ENCODE measurements at regions not wholly inside any gene's neighbourhood (a gene's known extent, or its start where the extent isn't known, plus 50 kb on each side); places are given as distances from the start of the nearest gene placed in this dataset.

- no peak overlapping the region for H3K27ac ChIP-seq (ENCODE audit: insufficient read depth in 1 of 2, low read depth in 1 of 2, low read length in 2 of 2, poor library complexity in 1 of 2, severe bottlenecking in 2 of 2)
- H3K4me3 ChIP-seq (ENCODE audit: control insufficient read depth in 1 of 7, extremely low read depth in 1 of 7, insufficient read depth in 4 of 7, low read depth in 2 of 7, low read length in 6 of 7) = no peak overlapping the region
- no peaks in the 10 kb centered on the region for H3K36me3 ChIP-seq (ENCODE audit: control insufficient read depth in 4 of 4, insufficient read depth in 4 of 4, low read length in 3 of 4)
- peaks cover 0 to 10% (median 2%) of the 10 kb centered on the region in 5 experiments for H3K9me3 ChIP-seq (ENCODE audit: control extremely low read depth in 1 of 5, control insufficient read depth in 4 of 5, insufficient read depth in 2 of 5, low read depth in 1 of 5, low read length in 4 of 5)
- no peak for DNase-seq
- no peaks in the 10 kb centered on the region for H3K27me3 ChIP-seq (replicated peaks in 2 of 5; ENCODE audit: control insufficient read depth in 4 of 5, insufficient read depth in 5 of 5, low read length in 4 of 5)
- CTCF ChIA-PET = no interaction called here
- no CpG with 5 or more reads among the region's 3 CpGs for WGBS (ENCODE audit: insufficient coverage)
- H3K4me1 ChIP-seq (ENCODE audit: control extremely low read depth in 1 of 4, control insufficient read depth in 4 of 4, insufficient read depth in 4 of 4, low read length in 3 of 4) = peaks cover 0 to 12% (median 6%) of the 10 kb centered on the region in 4 experiments
- POLR2A ChIA-PET = no interaction called here
These were observed 458.7 kb downstream of the LPIN1 start for GRCh38 chr2:12205086-12205485.

- no CpG with 5 or more reads among the region's 1 CpG for WGBS (ENCODE audit: insufficient coverage)
- POLR2A ChIA-PET = no interaction called here
- no peak overlapping the region for H3K27ac ChIP-seq (ENCODE audit: insufficient read depth in 1 of 2, low read depth in 1 of 2, low read length in 2 of 2, poor library complexity in 1 of 2, severe bottlenecking in 2 of 2)
These were observed 461.1 kb downstream of the LPIN1 start for GRCh38 chr2:12207491-12207890.

GRCh38 chr2:12210016-12210933 is 463.8 kb downstream of the LPIN1 start:
- CTCF ChIA-PET = interaction anchor here (1.1 kb wide), 1 partner anchor 179 kb away, joined by 3 read pairs; no protein-coding TSS in a partner anchor

More at GRCh38 chr2:12207491-12207890, 461.1 kb downstream of the LPIN1 start:
- Histone ChIP-seq H3K36me3 (ENCODE audit: control insufficient read depth in 4 of 4, insufficient read depth in 4 of 4, low read length in 3 of 4) (no peaks in the 10 kb centered on the region), H3K9me3 (ENCODE audit: control extremely low read depth in 1 of 5, control insufficient read depth in 4 of 5, insufficient read depth in 2 of 5, low read depth in 1 of 5, low read length in 4 of 5) (peaks cover 0 to 10% (median 2%) of the 10 kb centered on the region in 5 experiments), H3K27me3 (replicated peaks in 2 of 5; ENCODE audit: control insufficient read depth in 4 of 5, insufficient read depth in 5 of 5, low read length in 4 of 5) (no peaks in the 10 kb centered on the region), H3K4me1 (ENCODE audit: control extremely low read depth in 1 of 4, control insufficient read depth in 4 of 4, insufficient read depth in 4 of 4, low read length in 3 of 4) (no peaks in the 10 kb centered on the region), H3K4me3 (ENCODE audit: control insufficient read depth in 1 of 7, extremely low read depth in 1 of 7, insufficient read depth in 4 of 7, low read depth in 2 of 7, low read length in 6 of 7) (no peak overlapping the region)
- CTCF ChIA-PET = no interaction called here
- DNase-seq = no peak

DNA sequence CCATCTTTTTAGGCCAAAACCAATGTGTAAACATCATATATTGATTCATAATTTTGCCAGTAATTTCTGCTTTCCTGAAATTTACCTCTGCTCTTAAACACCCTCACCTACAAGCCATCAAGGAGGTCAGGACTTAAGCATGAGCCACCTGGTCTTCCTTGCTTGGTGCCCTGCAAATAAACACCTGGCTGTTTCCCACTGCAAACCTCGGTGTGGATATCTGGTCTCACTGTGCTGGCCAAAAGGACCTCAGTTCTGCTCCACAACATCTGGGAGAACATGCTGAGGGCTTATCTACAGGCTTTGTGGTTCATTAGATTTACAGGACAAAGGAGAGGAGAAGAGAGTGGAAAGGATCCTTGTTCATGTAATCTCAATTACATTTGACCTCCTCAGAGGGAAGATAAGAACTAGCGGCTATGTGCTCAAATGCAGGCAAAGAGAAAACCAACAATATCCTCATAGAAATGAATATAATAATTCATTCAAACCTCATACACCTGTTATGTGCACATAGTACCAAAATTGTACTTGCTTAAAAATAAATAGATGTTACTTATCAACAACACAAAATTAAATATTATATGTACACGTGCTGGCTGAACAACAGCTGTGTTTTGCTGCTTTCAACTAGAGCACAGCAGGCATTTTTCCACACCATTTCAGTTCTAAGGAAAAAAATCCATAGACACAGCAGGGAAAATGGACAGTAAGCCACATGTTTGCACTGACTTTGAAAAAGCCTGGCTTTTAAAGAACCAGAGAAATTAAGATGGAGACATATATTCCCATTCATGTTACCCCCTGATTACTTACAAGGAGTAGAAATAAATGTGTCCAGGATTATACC is 465.1 kb downstream of the LPIN1 start:
- Histone ChIP-seq H3K27ac (ENCODE audit: insufficient read depth in 1 of 2, low read depth in 1 of 2, low read length in 2 of 2, poor library complexity in 1 of 2, severe bottlenecking in 2 of 2) (no peak overlapping the region), H3K4me3 (ENCODE audit: control insufficient read depth in 1 of 7, extremely low read depth in 1 of 7, insufficient read depth in 4 of 7, low read depth in 2 of 7, low read length in 6 of 7) (no peak overlapping the region), H3K36me3 (ENCODE audit: control insufficient read depth in 4 of 4, insufficient read depth in 4 of 4, low read length in 3 of 4) (no peaks in the 10 kb centered on the region), H3K9me3 (ENCODE audit: control extremely low read depth in 1 of 5, control insufficient read depth in 4 of 5, insufficient read depth in 2 of 5, low read depth in 1 of 5, low read length in 4 of 5) (no peaks in the 10 kb centered on the region), H3K27me3 (replicated peaks in 2 of 5; ENCODE audit: control insufficient read depth in 4 of 5, insufficient read depth in 5 of 5, low read length in 4 of 5) (no peaks in the 10 kb centered on the region), H3K4me1 (ENCODE audit: control extremely low read depth in 1 of 4, control insufficient read depth in 4 of 4, insufficient read depth in 4 of 4, low read length in 3 of 4) (no peaks in the 10 kb centered on the region)
- WGBS (ENCODE audit: insufficient coverage) = no CpG with 5 or more reads among the region's 3 CpGs
- ChIA-PET POLR2A (no interaction called here), CTCF (no interaction called here)
- DNase-seq = no peak

More at GRCh38 chr2:12210016-12210933, 463.8 kb downstream of the LPIN1 start:
- Histone ChIP-seq H3K27me3 (replicated peaks in 2 of 5; ENCODE audit: control insufficient read depth in 4 of 5, insufficient read depth in 5 of 5, low read length in 4 of 5) (no peaks in the 10 kb centered on the region), H3K27ac (ENCODE audit: insufficient read depth in 1 of 2, low read depth in 1 of 2, low read length in 2 of 2, poor library complexity in 1 of 2, severe bottlenecking in 2 of 2) (no peak overlapping the region), H3K36me3 (ENCODE audit: control insufficient read depth in 4 of 4, insufficient read depth in 4 of 4, low read length in 3 of 4) (no peaks in the 10 kb centered on the region), H3K4me3 (ENCODE audit: control insufficient read depth in 1 of 7, extremely low read depth in 1 of 7, insufficient read depth in 4 of 7, low read depth in 2 of 7, low read length in 6 of 7) (no peak overlapping the region), H3K9me3 (ENCODE audit: control extremely low read depth in 1 of 5, control insufficient read depth in 4 of 5, insufficient read depth in 2 of 5, low read depth in 1 of 5, low read length in 4 of 5) (peaks cover 0 to 3% (median 0%) of the 10 kb centered on the region in 5 experiments), H3K4me1 (ENCODE audit: control extremely low read depth in 1 of 4, control insufficient read depth in 4 of 4, insufficient read depth in 4 of 4, low read length in 3 of 4) (no peaks in the 10 kb centered on the region)
- DNase-seq = no peak
- POLR2A ChIA-PET = no interaction called here
- whole genome bisulfite sequencing (ENCODE audit: insufficient coverage) = 98% methylated on average over 16 of the region's 17 CpGs

- WGBS (ENCODE audit: insufficient coverage) = no CpG with 5 or more reads among the region's 6 CpGs
- H3K4me1 ChIP-seq (ENCODE audit: control extremely low read depth in 1 of 4, control insufficient read depth in 4 of 4, insufficient read depth in 4 of 4, low read length in 3 of 4) = no peaks in the 10 kb centered on the region
- ChIA-PET CTCF (no interaction called here), POLR2A (no interaction called here)
- no peaks in the 10 kb centered on the region for H3K27me3 ChIP-seq (replicated peaks in 2 of 5; ENCODE audit: control insufficient read depth in 4 of 5, insufficient read depth in 5 of 5, low read length in 4 of 5)
- no peak overlapping the region for H3K4me3 ChIP-seq (ENCODE audit: control insufficient read depth in 1 of 7, extremely low read depth in 1 of 7, insufficient read depth in 4 of 7, low read depth in 2 of 7, low read length in 6 of 7)
- no peaks in the 10 kb centered on the region for H3K9me3 ChIP-seq (ENCODE audit: control extremely low read depth in 1 of 5, control insufficient read depth in 4 of 5, insufficient read depth in 2 of 5, low read depth in 1 of 5, low read length in 4 of 5)
- no peaks in the 10 kb centered on the region for H3K36me3 ChIP-seq (ENCODE audit: control insufficient read depth in 4 of 4, insufficient read depth in 4 of 4, low read length in 3 of 4)
- H3K27ac ChIP-seq (ENCODE audit: insufficient read depth in 1 of 2, low read depth in 1 of 2, low read length in 2 of 2, poor library complexity in 1 of 2, severe bottlenecking in 2 of 2) = no peak overlapping the region
- DNase-seq = no peak
These were observed 466.6 kb downstream of the LPIN1 start for GRCh38 chr2:12212841-12213597.

DNA sequence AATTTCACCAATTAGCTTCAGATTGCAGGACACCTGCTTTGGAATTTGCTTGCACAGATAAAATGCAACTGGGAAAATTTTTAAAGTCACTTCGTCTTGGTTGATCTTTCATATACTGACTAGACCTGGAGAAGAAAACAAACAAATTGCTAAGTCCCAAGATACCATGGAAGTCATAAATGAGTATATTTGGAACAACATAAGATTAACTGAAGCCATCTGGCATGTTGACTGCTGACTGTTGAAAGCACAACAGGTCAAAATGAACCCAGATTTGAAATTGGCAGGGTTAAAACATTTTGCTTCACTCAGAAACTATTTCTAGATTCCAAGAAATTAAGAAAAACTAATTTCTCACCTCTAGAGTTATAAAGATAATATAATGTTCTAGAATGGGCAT is 470.7 kb downstream of the LPIN1 start:
- H3K27me3 ChIP-seq (replicated peaks in 2 of 5; ENCODE audit: control insufficient read depth in 4 of 5, insufficient read depth in 5 of 5, low read length in 4 of 5) = no peaks in the 10 kb centered on the region
- ChIA-PET CTCF (no interaction called here), POLR2A (no interaction called here)
- H3K9me3 ChIP-seq (ENCODE audit: control extremely low read depth in 1 of 5, control insufficient read depth in 4 of 5, insufficient read depth in 2 of 5, low read depth in 1 of 5, low read length in 4 of 5) = no peaks in the 10 kb centered on the region
- no peak for DNase-seq
- no peak overlapping the region for H3K4me3 ChIP-seq (ENCODE audit: control insufficient read depth in 1 of 7, extremely low read depth in 1 of 7, insufficient read depth in 4 of 7, low read depth in 2 of 7, low read length in 6 of 7)
- no peaks in the 10 kb centered on the region for H3K4me1 ChIP-seq (ENCODE audit: control extremely low read depth in 1 of 4, control insufficient read depth in 4 of 4, insufficient read depth in 4 of 4, low read length in 3 of 4)
- H3K27ac ChIP-seq (ENCODE audit: insufficient read depth in 1 of 2, low read depth in 1 of 2, low read length in 2 of 2, poor library complexity in 1 of 2, severe bottlenecking in 2 of 2) = no peak overlapping the region
- WGBS (ENCODE audit: insufficient coverage) = no CpG with 5 or more reads among the region's 1 CpG
- H3K36me3 ChIP-seq (ENCODE audit: control insufficient read depth in 4 of 4, insufficient read depth in 4 of 4, low read length in 3 of 4) = peaks cover 0 to 3% (median 0%) of the 10 kb centered on the region in 4 experiments

Measured in common myeloid progenitor, CD34-positive (primary cell).